Testis (tissue), 2 donors: ENCODE measurements at regions not wholly inside any gene's neighbourhood (a gene's known extent, or its start where the extent isn't known, plus 50 kb on each side); places are given as distances from the start of the nearest gene placed in this dataset.

Source experiments
- POLR2A ChIP-seq: fragments of 450-650 bp; IDR thresholded peaks from one replicate; pipeline ENCODE4 v1.6.1; 2017; ENCODE audit warnings: antibody characterized with exemption, mild to moderate bottlenecking, moderate library complexity
- TF ChIP-seq, protein P1 (sequence below), 3 experiments: fragments of 450-650 bp in 2 of 3; fragments of 200-600 bp in 1 of 3; sonication (generic) in 1 of 3; IDR thresholded peaks; one replicate each; pipeline ENCODE4 v1.5.1; 2016 to 2019; ENCODE audit warnings: antibody characterized with exemption in 3 of 3, mild to moderate bottlenecking in 2 of 3, moderate library complexity in 1 of 3

DNA sequence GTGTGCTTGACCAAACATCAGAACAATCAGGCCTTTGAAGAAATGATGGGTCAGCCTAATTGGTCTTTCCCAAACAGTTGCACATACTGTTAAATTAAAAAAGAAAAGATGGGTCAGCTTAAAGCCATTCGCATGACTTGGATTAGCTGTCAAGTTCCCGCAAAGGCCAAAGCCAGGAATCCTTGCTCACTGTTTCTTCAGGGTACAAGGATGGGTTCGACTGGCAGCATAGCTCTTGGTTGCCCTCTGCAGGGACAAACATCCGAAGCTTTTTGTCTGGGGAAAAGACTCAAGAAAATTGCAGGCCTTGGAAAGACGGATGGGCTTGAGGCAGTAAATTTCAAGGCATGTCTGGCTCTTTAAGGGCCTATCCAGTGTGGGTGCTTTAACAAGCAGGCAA lies 168.0 kb downstream of the HDGFL1 start:
- TF ChIP-seq, protein P1, sequence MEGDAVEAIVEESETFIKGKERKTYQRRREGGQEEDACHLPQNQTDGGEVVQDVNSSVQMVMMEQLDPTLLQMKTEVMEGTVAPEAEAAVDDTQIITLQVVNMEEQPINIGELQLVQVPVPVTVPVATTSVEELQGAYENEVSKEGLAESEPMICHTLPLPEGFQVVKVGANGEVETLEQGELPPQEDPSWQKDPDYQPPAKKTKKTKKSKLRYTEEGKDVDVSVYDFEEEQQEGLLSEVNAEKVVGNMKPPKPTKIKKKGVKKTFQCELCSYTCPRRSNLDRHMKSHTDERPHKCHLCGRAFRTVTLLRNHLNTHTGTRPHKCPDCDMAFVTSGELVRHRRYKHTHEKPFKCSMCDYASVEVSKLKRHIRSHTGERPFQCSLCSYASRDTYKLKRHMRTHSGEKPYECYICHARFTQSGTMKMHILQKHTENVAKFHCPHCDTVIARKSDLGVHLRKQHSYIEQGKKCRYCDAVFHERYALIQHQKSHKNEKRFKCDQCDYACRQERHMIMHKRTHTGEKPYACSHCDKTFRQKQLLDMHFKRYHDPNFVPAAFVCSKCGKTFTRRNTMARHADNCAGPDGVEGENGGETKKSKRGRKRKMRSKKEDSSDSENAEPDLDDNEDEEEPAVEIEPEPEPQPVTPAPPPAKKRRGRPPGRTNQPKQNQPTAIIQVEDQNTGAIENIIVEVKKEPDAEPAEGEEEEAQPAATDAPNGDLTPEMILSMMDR (IDR thresholded peaks at IDR 0.05) = peak in 2 of 3 experiments; percentile 37 to 53
- TF ChIP-seq POLR2A = no peak
